ENCODE measurements at regions not wholly inside any gene's neighbourhood (a gene's known extent, or its start where the extent isn't known, plus 50 kb on each side); places are given as distances from the start of the nearest gene placed in this dataset.

GRCh38 chr3:69687641-69688040, 51.6 kb upstream of the MITF start:
- TF ChIP-seq, protein P1, sequence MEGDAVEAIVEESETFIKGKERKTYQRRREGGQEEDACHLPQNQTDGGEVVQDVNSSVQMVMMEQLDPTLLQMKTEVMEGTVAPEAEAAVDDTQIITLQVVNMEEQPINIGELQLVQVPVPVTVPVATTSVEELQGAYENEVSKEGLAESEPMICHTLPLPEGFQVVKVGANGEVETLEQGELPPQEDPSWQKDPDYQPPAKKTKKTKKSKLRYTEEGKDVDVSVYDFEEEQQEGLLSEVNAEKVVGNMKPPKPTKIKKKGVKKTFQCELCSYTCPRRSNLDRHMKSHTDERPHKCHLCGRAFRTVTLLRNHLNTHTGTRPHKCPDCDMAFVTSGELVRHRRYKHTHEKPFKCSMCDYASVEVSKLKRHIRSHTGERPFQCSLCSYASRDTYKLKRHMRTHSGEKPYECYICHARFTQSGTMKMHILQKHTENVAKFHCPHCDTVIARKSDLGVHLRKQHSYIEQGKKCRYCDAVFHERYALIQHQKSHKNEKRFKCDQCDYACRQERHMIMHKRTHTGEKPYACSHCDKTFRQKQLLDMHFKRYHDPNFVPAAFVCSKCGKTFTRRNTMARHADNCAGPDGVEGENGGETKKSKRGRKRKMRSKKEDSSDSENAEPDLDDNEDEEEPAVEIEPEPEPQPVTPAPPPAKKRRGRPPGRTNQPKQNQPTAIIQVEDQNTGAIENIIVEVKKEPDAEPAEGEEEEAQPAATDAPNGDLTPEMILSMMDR (conservative IDR thresholded peaks at IDR 0.05): no peak
- no peak for TF ChIP-seq ZFX (IDR thresholded peaks at IDR 0.05)

All from C4-2B (cell line).